ENCODE measurements at regions not wholly inside any gene's neighbourhood (a gene's known extent, or its start where the extent isn't known, plus 50 kb on each side); places are given as distances from the start of the nearest gene placed in this dataset.

- no TSS peak for BruUV-seq (replicated peaks)
- Histone ChIP-seq H3K36me3 (ENCODE audit: insufficient read depth, low read length, poor library complexity, severe bottlenecking) (no peaks in the 10 kb centered on the region), H3K27ac (ENCODE audit: low read depth, low read length, poor library complexity, severe bottlenecking) (peak overlapping the region; percentile 58), H3K4me3 (ENCODE audit: low read depth, low read length, poor library complexity, severe bottlenecking) (no peak overlapping the region), H3K9me3 (ENCODE audit: low read depth, low read length, poor library complexity, severe bottlenecking) (no peaks in the 10 kb centered on the region), H3K27me3 (replicated peaks; ENCODE audit: insufficient read depth, low read depth, low read length, poor library complexity) (no peaks in the 10 kb centered on the region), H3K4me1 (ENCODE audit: insufficient read depth, low read length, poor library complexity, severe bottlenecking) (peaks cover 63% of the 10 kb centered on the region)
- ChIA-PET POLR2A (ENCODE audit: low non-redundant PET) (no interaction called here), CTCF (no interaction called here)
- intact Hi-C loops (cut with micrococcal nuclease; ENCODE audit: unreplicated experiment) = no loop called here
- no peak for DNase-seq (ENCODE audit: low spot score)
- TF ChIP-seq CTCF (conservative IDR thresholded peaks at IDR 0.05; ENCODE audit: low read depth, low read length) (no peak), EZH2 (IDR thresholded peaks at IDR 0.05; ENCODE audit: borderline replicate concordance, low read depth, low read length, poor library complexity, severe bottlenecking) (no peak)
Observed at GRCh38 chr7:131031099-131031868, 296.4 kb upstream of the MKLN1 start.

GRCh38 chr7:131032786-131033185, 294.9 kb upstream of the MKLN1 start:
- ChIA-PET CTCF (interaction anchor here (1.1 kb wide), 1 partner anchor 136 kb away, joined by 7 read pairs; no protein-coding TSS in a partner anchor), POLR2A (ENCODE audit: low non-redundant PET) (no interaction called here)

GRCh38 chr7:131034166-131034881, 293.4 kb upstream of the MKLN1 start:
- TF ChIP-seq EZH2 (IDR thresholded peaks at IDR 0.05; ENCODE audit: borderline replicate concordance, low read depth, low read length, poor library complexity, severe bottlenecking) = no peak
- no peak for TF ChIP-seq CTCF (conservative IDR thresholded peaks at IDR 0.05; ENCODE audit: low read depth, low read length)
- Histone ChIP-seq H3K4me1 (ENCODE audit: insufficient read depth, low read length, poor library complexity, severe bottlenecking) (peaks cover 69% of the 10 kb centered on the region), H3K27me3 (replicated peaks; ENCODE audit: insufficient read depth, low read depth, low read length, poor library complexity) (no peaks in the 10 kb centered on the region), H3K36me3 (ENCODE audit: insufficient read depth, low read length, poor library complexity, severe bottlenecking) (no peaks in the 10 kb centered on the region), H3K4me3 (ENCODE audit: low read depth, low read length, poor library complexity, severe bottlenecking) (no peak overlapping the region), H3K27ac (ENCODE audit: low read depth, low read length, poor library complexity, severe bottlenecking) (peak overlapping the region; percentile 96), H3K9me3 (ENCODE audit: low read depth, low read length, poor library complexity, severe bottlenecking) (no peaks in the 10 kb centered on the region)
- ChIA-PET POLR2A (ENCODE audit: low non-redundant PET) (interaction anchor here (0.6 to 0.9 kb wide), 2 partner anchors 13 to 19 kb away, joined by 3 to 6 read pairs; no protein-coding TSS in a partner anchor), CTCF (no interaction called here)
- peak; percentile 85 for DNase-seq (ENCODE audit: low spot score)
- TSS peak; percentile 83 for BruUV-seq (replicated peaks)
- intact Hi-C loops (cut with micrococcal nuclease; ENCODE audit: unreplicated experiment) = no loop called here

More at GRCh38 chr7:131032786-131033185, 294.9 kb upstream of the MKLN1 start:
- TF ChIP-seq CTCF (conservative IDR thresholded peaks at IDR 0.05; ENCODE audit: low read depth, low read length) (no peak), EZH2 (IDR thresholded peaks at IDR 0.05; ENCODE audit: borderline replicate concordance, low read depth, low read length, poor library complexity, severe bottlenecking) (no peak)
- Histone ChIP-seq H3K27me3 (replicated peaks; ENCODE audit: insufficient read depth, low read depth, low read length, poor library complexity) (no peaks in the 10 kb centered on the region), H3K27ac (ENCODE audit: low read depth, low read length, poor library complexity, severe bottlenecking) (peak overlapping the region; percentile 96), H3K4me3 (ENCODE audit: low read depth, low read length, poor library complexity, severe bottlenecking) (no peak overlapping the region), H3K4me1 (ENCODE audit: insufficient read depth, low read length, poor library complexity, severe bottlenecking) (peaks cover 62% of the 10 kb centered on the region), H3K9me3 (ENCODE audit: low read depth, low read length, poor library complexity, severe bottlenecking) (no peaks in the 10 kb centered on the region), H3K36me3 (ENCODE audit: insufficient read depth, low read length, poor library complexity, severe bottlenecking) (no peaks in the 10 kb centered on the region)
- BruUV-seq (replicated peaks) = no TSS peak
- intact Hi-C loops (cut with micrococcal nuclease; ENCODE audit: unreplicated experiment) = no loop called here
- DNase-seq (ENCODE audit: low spot score) = no peak

Data from A673 (cell line).